Adrenal gland (tissue), 5 donors: ENCODE measurements at regions not wholly inside any gene's neighbourhood (a gene's known extent, or its start where the extent isn't known, plus 50 kb on each side); places are given as distances from the start of the nearest gene placed in this dataset.

Source experiments
- POLR2A ChIP-seq, 2 donors: fragments of 450-650 bp; IDR thresholded peaks; one replicate each; pipeline ENCODE4 v1.6.1; 2017; ENCODE audit warnings: antibody characterized with exemption in 2 of 2, mild to moderate bottlenecking in 2 of 2, moderate library complexity in 1 of 2
- TF ChIP-seq, protein P1 (sequence below), 6 experiments: fragments of 450-650 bp in 4 of 6; fragments of 200-600 bp in 2 of 6; sonication (generic) in 1 of 6; IDR thresholded peaks; 1 replicate in 5 of 6; 2 replicates in 1 of 6; pipeline versions ENCODE4 v1.5.1 to v1.8.0; 2016 to 2021; ENCODE audit warnings: antibody characterized with exemption in 6 of 6, mild to moderate bottlenecking in 2 of 6, moderate library complexity in 1 of 6
- donor health status: DM: no; HTN: no; CAD: no.

DNA sequence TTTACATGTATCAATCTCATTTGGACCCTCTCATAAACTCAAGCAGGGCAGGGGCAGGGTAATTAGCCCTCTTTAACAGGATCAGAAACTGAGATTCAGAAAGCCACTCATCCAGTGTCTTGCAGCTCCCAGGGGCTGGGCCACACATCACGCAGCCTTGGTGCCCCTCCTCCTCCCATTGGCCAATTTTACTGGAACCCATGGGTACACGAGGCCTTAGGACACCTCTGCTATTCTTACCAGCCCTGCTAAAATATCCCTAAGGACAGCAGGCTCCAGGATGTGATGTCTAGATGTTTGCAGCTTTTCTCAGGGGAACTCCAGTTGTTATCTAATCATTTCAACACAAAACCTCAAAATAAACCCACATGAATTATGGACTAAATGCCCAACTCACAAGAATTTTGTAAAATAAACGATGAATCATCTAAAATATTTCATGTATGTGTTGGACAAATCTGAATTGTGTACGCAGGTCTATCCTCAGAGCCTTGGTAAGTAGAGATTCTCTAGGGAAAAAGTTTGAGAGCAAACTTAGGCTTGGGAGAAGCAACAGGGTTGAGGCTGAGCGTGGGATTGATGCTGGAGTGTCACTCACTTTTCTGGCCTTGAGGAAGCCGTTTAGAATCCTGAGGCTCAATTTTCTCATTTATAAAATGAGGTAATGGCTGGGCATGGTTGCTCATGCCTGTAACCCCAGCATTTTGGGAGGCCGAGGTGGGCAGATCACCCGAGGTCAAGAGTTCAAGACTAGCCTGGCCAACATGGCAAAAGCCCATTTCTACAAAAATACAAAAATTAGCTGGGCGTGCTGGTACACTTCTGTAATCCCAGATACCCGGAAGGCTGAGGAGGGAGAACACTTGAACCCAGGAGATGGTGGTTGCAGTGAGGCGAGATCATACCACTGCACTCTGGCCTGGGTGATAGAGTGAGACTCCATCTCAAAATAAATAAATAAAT is 69.7 kb upstream of the TNS3 start:
- TF ChIP-seq, protein P1, sequence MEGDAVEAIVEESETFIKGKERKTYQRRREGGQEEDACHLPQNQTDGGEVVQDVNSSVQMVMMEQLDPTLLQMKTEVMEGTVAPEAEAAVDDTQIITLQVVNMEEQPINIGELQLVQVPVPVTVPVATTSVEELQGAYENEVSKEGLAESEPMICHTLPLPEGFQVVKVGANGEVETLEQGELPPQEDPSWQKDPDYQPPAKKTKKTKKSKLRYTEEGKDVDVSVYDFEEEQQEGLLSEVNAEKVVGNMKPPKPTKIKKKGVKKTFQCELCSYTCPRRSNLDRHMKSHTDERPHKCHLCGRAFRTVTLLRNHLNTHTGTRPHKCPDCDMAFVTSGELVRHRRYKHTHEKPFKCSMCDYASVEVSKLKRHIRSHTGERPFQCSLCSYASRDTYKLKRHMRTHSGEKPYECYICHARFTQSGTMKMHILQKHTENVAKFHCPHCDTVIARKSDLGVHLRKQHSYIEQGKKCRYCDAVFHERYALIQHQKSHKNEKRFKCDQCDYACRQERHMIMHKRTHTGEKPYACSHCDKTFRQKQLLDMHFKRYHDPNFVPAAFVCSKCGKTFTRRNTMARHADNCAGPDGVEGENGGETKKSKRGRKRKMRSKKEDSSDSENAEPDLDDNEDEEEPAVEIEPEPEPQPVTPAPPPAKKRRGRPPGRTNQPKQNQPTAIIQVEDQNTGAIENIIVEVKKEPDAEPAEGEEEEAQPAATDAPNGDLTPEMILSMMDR (IDR thresholded peaks at IDR 0.05), result no peak
- TF ChIP-seq POLR2A (IDR thresholded peaks at IDR 0.05), result no peak
